ENCODE measurements at regions not wholly inside any gene's neighbourhood (a gene's known extent, or its start where the extent isn't known, plus 50 kb on each side); places are given as distances from the start of the nearest gene placed in this dataset.
A peak's percentile ranks its signal among the peaks of the same experiment; 100 is the strongest.

DNA sequence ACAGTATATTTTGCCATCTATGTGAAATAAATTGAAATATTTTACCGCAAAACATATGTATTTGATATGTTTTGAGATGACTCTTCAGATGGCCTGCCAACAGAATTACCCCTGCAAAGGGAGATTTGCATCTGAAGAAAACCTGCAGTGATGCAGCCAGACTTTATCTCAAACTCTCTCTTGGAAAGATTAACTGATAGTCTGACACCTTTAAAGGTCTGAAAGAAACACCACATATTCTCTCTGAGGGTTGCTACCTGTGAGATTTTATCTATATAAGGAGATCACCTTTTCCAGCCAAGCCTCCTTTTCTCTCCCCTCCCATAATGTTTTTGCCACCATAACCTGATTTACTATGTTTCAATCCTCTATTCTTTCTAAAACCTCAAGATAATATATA lies 1106.3 kb upstream of the IGFBP7 start:
- CTCF ChIA-PET, result no interaction called here
- TF ChIP-seq, protein P1, sequence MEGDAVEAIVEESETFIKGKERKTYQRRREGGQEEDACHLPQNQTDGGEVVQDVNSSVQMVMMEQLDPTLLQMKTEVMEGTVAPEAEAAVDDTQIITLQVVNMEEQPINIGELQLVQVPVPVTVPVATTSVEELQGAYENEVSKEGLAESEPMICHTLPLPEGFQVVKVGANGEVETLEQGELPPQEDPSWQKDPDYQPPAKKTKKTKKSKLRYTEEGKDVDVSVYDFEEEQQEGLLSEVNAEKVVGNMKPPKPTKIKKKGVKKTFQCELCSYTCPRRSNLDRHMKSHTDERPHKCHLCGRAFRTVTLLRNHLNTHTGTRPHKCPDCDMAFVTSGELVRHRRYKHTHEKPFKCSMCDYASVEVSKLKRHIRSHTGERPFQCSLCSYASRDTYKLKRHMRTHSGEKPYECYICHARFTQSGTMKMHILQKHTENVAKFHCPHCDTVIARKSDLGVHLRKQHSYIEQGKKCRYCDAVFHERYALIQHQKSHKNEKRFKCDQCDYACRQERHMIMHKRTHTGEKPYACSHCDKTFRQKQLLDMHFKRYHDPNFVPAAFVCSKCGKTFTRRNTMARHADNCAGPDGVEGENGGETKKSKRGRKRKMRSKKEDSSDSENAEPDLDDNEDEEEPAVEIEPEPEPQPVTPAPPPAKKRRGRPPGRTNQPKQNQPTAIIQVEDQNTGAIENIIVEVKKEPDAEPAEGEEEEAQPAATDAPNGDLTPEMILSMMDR (IDR thresholded peaks at IDR 0.05; ENCODE audit: insufficient read depth in 1 of 2, low read depth in 1 of 2, low read length in 1 of 2, severe bottlenecking in 1 of 2, unreplicated experiment in 1 of 2), result no peak
- no TSS peak for BruUV-seq (replicated peaks)
- H3K9me3 Mint-ChIP-seq (ENCODE audit: unreplicated experiment), result no peaks in the 10 kb centered on the region
- POLR2A ChIA-PET, result no interaction called here
- no peaks in the 10 kb centered on the region for H3K36me3 Mint-ChIP-seq (ENCODE audit: insufficient read depth, unreplicated experiment)
- no peaks in the 10 kb centered on the region for H3K27me3 Mint-ChIP-seq (ENCODE audit: insufficient read depth, unreplicated experiment)
- Histone ChIP-seq H3K4me3 (ENCODE audit: low read depth, low read length) (no peak overlapping the region), H3K27me3 (replicated peaks; ENCODE audit: control insufficient read depth, insufficient read depth, low read length) (no peaks in the 10 kb centered on the region), H3K4me1 (no peaks in the 10 kb centered on the region), H3K9me3 (no peaks in the 10 kb centered on the region), H3K36me3 (ENCODE audit: control insufficient read depth, insufficient read depth, low read length) (no peaks in the 10 kb centered on the region)
- no peak overlapping the region for H3K4me3 Mint-ChIP-seq (ENCODE audit: unreplicated experiment)
- no peak for DNase-seq
- H3K4me1 Mint-ChIP-seq (ENCODE audit: low read depth, unreplicated experiment), result no peaks in the 10 kb centered on the region
- intact Hi-C loops (cut with micrococcal nuclease; ENCODE audit: unreplicated experiment), result no loop called here
- no peak overlapping the region for H3K27ac Mint-ChIP-seq (ENCODE audit: unreplicated experiment)

DNA sequence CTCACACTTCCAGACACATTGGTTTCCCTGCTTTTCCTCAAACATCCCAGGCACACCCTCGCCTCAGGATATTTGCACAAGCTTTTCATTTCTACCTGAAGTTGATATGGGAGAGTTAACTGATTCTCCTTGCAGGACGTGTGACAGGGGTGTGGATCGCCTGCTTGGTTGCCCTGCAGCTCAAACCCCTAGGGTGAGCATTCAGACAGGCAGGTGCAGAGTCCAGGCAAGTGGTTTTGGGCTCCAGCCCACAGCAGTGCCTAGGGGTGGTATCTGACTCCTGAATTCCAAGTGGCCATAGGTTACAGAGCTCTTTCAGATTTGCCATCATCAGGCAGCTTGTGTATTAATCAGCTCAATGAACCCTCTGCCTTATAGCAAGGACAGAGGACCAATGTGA lies 1104.2 kb upstream of the IGFBP7 start:
- H3K27me3 ChIP-seq (replicated peaks; ENCODE audit: control insufficient read depth, insufficient read depth, low read length), result no peaks in the 10 kb centered on the region
- H3K4me1 Mint-ChIP-seq (ENCODE audit: low read depth, unreplicated experiment), result no peaks in the 10 kb centered on the region
- ChIA-PET CTCF (no interaction called here), POLR2A (no interaction called here)
- no peak overlapping the region for H3K4me3 ChIP-seq (ENCODE audit: low read depth, low read length)
- BruUV-seq (replicated peaks), result no TSS peak
- H3K27ac Mint-ChIP-seq (ENCODE audit: unreplicated experiment), result no peak overlapping the region
- H3K36me3 ChIP-seq (ENCODE audit: control insufficient read depth, insufficient read depth, low read length), result no peaks in the 10 kb centered on the region
- no peaks in the 10 kb centered on the region for H3K27me3 Mint-ChIP-seq (ENCODE audit: insufficient read depth, unreplicated experiment)
- DNase-seq, result peak in 1 of 2 experiments; percentile 34
- no peaks in the 10 kb centered on the region for H3K9me3 Mint-ChIP-seq (ENCODE audit: unreplicated experiment)
- H3K4me1 ChIP-seq, result no peaks in the 10 kb centered on the region
- H3K36me3 Mint-ChIP-seq (ENCODE audit: insufficient read depth, unreplicated experiment), result no peaks in the 10 kb centered on the region
- intact Hi-C loops (cut with micrococcal nuclease; ENCODE audit: unreplicated experiment), result no loop called here
- no peak overlapping the region for H3K4me3 Mint-ChIP-seq (ENCODE audit: unreplicated experiment)
- TF ChIP-seq, protein P1 (IDR thresholded peaks at IDR 0.05; ENCODE audit: insufficient read depth in 1 of 2, low read depth in 1 of 2, low read length in 1 of 2, severe bottlenecking in 1 of 2, unreplicated experiment in 1 of 2), result no peak
- no peaks in the 10 kb centered on the region for H3K9me3 ChIP-seq

DNA sequence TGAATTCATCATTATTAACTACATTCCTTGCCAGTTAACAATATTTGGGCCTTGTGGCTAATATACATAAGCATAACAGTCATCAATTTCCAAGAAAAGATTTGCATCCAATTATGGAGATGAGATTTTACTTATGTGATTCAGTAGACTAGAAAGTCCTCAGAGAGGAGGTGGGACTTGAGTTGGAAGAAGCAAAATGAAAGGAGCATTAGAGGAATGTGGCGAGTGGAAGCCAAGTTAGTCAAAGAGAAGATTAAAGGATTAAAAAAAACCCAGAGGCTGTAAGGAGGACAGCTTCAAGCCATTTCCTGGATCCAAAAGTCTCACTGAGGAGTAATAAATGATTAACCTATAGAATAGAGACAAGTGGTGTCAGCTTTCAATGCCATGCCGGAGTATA lies 1099.4 kb upstream of the IGFBP7 start:
- Mint-ChIP-seq H3K36me3 (ENCODE audit: insufficient read depth, unreplicated experiment) (no peaks in the 10 kb centered on the region), H3K9me3 (ENCODE audit: unreplicated experiment) (no peaks in the 10 kb centered on the region), H3K4me3 (ENCODE audit: unreplicated experiment) (no peak overlapping the region), H3K27me3 (ENCODE audit: insufficient read depth, unreplicated experiment) (no peaks in the 10 kb centered on the region), H3K27ac (ENCODE audit: unreplicated experiment) (no peak overlapping the region), H3K4me1 (ENCODE audit: low read depth, unreplicated experiment) (no peaks in the 10 kb centered on the region)
- no TSS peak for BruUV-seq (replicated peaks)
- Histone ChIP-seq H3K27me3 (replicated peaks; ENCODE audit: control insufficient read depth, insufficient read depth, low read length) (no peaks in the 10 kb centered on the region), H3K4me1 (no peaks in the 10 kb centered on the region), H3K4me3 (ENCODE audit: low read depth, low read length) (no peak overlapping the region), H3K9me3 (no peaks in the 10 kb centered on the region), H3K36me3 (ENCODE audit: control insufficient read depth, insufficient read depth, low read length) (no peaks in the 10 kb centered on the region)
- intact Hi-C loops (cut with micrococcal nuclease; ENCODE audit: unreplicated experiment), result no loop called here
- POLR2A ChIA-PET, result no interaction called here
- TF ChIP-seq, protein P1 (IDR thresholded peaks at IDR 0.05; ENCODE audit: insufficient read depth in 1 of 2, low read depth in 1 of 2, low read length in 1 of 2, severe bottlenecking in 1 of 2, unreplicated experiment in 1 of 2), result no peak
- CTCF ChIA-PET, result no interaction called here
- no peak for DNase-seq

All from Caco-2 (cell line).